AG04449 (cell line): ENCODE measurements at regions not wholly inside any gene's neighbourhood (a gene's known extent, or its start where the extent isn't known, plus 50 kb on each side); places are given as distances from the start of the nearest gene placed in this dataset.

Source experiments
- CTCF ChIA-PET: fragments of 350-600 bp; formaldehyde crosslinking; extraction: SDS; loops from one replicate; lab custom pipeline; 2021; ENCODE audit warnings: antibody characterized with exemption; lab: Yijun Ruan, JAX
- POLR2A ChIA-PET: fragments of 400-600, 350-600 bp; formaldehyde crosslinking; extraction: SDS; loops from one replicate; lab custom pipeline; 2020; ENCODE audit warnings: antibody characterized with exemption, inconsistent platforms; lab: Yijun Ruan, JAX
- DNase-seq: peaks from one replicate; pipeline ENCODE4 v3.0.0-alpha.2; 2010; ENCODE audit warnings: low read depth, low spot score
- H3K4me3 ChIP-seq: 2 replicates; pipeline ENCODE4 v1.5.1; 2011; ENCODE audit warnings: low read depth, mild to moderate bottlenecking, control low read depth, low read length
- CTCF ChIP-seq: IDR thresholded peaks from one replicate; pipeline ENCODE4 v1.5.1; 2011; ENCODE audit warnings: mild to moderate bottlenecking, moderate library complexity, low read length, control low read depth, inconsistent platforms; ENCODE audit not compliant: insufficient read depth; ENCODE audit errors: missing control alignments

DNA sequence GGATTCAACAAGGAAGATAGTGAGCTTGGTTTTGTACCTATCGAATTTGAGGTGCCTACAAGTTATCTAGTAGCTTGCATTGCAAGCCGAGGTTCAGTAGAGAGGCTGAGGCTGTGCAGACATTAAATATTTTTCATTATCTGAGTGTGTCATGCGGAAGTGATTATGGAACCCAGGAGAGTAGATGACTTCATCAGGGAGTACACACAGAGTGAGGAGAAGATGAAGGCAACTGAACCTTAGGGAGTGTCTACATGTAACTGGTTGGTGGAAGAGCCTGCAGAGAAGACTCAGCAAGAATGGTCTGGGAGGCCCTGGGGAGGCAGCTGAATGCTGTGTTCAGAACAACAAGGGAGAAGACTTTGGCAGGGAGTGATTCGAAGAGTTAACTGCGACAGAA is 393.9 kb downstream of the ARHGEF28 start:
- POLR2A ChIA-PET = no interaction called here

DNA sequence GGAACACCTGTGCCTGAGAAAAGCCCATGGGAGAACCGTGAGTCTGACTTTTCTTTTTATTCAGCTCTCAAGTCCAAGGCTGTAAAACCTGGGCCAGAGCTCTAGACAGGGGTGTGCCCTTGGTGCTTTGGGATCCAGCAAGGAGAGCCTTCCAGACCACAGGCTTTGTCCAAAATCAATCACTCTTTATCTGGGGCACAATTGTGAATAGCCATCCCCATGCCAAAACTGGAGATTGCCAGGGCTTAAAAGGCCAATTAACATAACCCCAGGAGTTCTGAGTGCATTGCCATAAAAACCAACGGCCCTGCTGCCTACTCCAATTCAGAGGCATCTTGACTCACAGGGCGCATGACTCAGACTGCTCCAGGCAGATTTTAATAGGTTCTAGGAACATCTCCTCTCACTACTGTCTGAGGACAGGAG is 391.8 kb downstream of the ARHGEF28 start:
- POLR2A ChIA-PET = no interaction called here
- DNase-seq = no peak
- TF ChIP-seq CTCF = no peak

More for the DNA sequence above, 393.9 kb downstream of the ARHGEF28 start:
- TF ChIP-seq CTCF = no peak
- DNase-seq = no peak
- CTCF ChIA-PET = no interaction called here
- H3K4me3 ChIP-seq = no peak overlapping the region

GRCh38 chr5:74017112-74017511 is 391.1 kb downstream of the ARHGEF28 start:
- DNase-seq = no peak

More for the DNA sequence above, 391.8 kb downstream of the ARHGEF28 start:
- CTCF ChIA-PET = no interaction called here
- H3K4me3 ChIP-seq = no peak overlapping the region

GRCh38 chr5:74016373-74016772 is 390.4 kb downstream of the ARHGEF28 start:
- no peak for DNase-seq
- no peak for TF ChIP-seq CTCF
- no peak overlapping the region for H3K4me3 ChIP-seq
- POLR2A ChIA-PET = no interaction called here
- CTCF ChIA-PET = no interaction called here

More at GRCh38 chr5:74017112-74017511, 391.1 kb downstream of the ARHGEF28 start:
- no peak for TF ChIP-seq CTCF
- no peak overlapping the region for H3K4me3 ChIP-seq
- CTCF ChIA-PET = no interaction called here
- POLR2A ChIA-PET = no interaction called here

DNA sequence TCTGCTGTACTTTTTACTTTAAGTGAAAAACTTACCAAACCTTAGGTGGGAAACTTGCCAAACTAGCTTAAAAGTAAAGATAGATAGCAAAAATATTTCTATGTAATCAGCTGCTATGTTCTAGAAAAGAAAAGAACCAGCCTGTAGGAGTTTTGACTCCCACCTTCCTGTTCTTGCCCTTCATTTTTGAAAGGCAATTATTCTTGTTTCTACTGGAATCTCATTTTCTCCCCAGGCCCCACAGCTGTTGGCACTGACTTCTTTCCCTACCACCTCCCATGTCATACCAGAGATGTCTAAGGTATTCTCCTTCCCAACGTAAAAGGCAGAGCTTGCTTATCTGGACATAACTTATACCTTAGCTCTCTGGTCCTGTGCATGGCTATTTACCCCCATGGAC is 389.7 kb downstream of the ARHGEF28 start:
- no peak overlapping the region for H3K4me3 ChIP-seq
- no peak for TF ChIP-seq CTCF
- POLR2A ChIA-PET = no interaction called here
- CTCF ChIA-PET = no interaction called here
- no peak for DNase-seq

DNA sequence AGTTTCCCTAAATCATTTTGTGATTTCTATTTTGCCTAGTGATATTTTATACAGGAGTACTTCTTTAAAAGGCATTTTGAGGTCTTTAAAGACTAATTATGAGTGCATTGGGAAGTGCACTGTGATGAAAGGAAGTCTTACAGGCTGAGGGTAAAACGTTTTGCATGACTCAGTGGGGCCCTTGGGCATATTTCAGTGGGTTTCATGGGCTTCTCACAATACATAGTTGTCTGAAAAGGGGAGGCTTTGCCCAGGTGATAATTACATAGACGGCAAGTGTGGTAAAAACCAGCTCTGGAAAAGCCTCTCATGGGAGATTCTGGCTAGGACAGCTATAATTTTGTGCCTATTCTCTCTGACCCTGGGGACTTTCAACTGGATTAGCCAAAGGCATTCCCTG is 387.2 kb downstream of the ARHGEF28 start:
- H3K4me3 ChIP-seq = no peak overlapping the region
- no peak for TF ChIP-seq CTCF
- POLR2A ChIA-PET = no interaction called here
- CTCF ChIA-PET = interaction anchor here (1.1 kb wide), 1 partner anchor 17 kb away, joined by 3 read pairs; no protein-coding TSS in a partner anchor
- DNase-seq = no peak
